Activated CD8-positive, alpha-beta memory T cell treated with anti-CD3 and anti-CD28 coated beads, Interleukin-2, amount 50 U/mL, for 48 hours (primary cell): ENCODE measurements at regions not wholly inside any gene's neighbourhood (a gene's known extent, or its start where the extent isn't known, plus 50 kb on each side); places are given as distances from the start of the nearest gene placed in this dataset.

ENCODE experiments used
- DNase-seq: peaks from one replicate; pipeline ENCODE4 v3.0.0-alpha.2; 2020

DNA sequence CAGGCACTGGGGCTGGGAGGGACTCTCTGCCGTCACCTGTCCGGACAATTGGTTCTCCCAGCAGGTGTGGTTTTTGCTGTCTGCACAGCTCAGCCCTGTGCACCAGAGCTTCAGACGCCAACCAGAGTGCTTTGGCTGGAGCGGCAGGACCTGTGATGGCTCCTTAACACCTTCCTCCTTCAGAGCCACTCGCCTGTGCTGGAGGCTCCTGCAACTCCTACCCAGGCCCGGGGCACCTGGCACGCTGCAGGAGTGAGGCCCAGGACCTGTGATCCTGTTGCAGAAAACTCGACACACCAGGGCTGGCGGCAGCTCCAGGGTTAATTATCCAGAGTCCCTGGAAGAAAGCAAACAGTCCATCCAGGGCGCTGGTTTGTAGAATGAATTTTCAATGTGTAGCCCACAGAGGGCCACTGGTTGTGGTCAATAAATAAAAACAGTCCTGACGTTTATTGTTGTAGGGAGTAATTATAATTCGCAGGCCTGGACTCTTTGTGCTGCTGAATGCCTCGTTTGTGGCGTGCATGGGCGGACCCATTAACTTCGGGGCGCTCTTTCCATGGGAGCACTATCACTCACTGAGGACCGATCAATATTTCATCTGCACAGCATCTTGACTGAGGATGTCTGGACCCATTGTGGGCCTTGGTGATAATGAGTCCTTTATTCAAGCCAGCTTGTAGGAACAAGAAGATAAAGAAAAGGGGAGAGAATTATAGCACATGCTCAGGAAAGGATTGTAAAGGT, 339.7 kb upstream of the IRX4 start:
- no peak for DNase-seq

DNA sequence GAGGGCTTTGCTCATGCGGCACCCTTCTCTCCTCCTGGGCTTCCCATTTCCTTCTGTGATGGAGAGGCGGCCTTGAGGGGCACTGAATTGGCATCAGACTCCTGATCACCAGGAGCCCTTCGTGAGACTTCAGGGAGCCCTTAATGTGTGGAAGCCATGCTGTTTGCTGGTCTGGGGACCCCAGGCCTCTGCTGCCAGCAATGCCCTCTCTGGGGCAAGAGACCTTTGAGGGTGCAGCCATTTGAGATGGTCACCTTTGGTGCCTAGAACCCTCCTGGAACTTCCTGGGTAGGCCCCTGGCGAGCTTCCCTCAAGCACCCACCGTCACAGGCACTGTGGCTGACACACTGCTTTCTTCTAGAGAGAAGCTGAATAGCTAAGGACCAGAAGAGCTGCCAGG, 338.7 kb upstream of the IRX4 start:
- DNase-seq, result no peak

DNA sequence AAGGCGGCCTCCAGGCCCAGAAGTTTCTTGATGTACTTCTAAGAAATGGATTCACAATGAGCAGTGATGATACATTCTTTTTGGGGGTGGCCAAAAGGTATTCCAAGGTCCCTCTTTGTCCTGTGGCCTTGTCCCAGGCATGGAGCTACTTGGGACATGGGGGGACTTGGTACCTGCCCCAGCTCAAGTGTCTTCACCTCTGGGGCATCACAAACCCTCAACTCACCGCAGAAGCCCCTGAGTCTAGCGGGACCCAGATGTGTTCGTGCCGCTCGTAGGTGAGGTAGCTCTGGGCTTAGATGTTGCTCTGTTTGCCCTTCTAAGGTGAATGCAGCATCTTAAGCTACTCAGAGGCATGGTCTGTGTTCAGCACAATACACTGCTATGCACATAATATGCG, 338.0 kb upstream of the IRX4 start:
- no peak for DNase-seq

DNA sequence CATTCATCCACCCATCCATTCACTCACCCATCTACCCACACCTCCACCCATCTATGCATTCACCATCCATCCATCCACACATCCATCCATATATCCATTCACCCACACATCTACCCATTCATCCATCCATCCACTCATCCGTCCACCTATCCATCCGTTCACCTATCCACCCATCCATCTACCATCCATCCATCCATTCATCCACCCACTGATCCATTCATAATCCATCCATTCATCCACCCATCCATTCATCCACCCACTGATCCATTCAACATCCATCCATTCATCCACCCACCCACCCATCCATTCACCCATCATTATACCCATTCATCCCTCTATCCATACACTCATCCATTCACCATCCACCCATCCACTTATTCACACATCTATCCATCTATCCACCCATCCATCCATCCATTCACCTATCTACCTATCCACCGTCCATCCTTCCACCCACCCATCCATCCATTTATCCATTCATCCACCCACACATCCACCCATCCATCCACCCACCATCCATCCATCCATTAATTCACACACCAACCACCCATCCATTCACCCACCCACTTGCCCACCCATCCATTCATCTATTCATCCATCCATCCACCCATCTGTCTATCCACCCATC, 336.5 kb upstream of the IRX4 start:
- DNase-seq, result no peak

DNA sequence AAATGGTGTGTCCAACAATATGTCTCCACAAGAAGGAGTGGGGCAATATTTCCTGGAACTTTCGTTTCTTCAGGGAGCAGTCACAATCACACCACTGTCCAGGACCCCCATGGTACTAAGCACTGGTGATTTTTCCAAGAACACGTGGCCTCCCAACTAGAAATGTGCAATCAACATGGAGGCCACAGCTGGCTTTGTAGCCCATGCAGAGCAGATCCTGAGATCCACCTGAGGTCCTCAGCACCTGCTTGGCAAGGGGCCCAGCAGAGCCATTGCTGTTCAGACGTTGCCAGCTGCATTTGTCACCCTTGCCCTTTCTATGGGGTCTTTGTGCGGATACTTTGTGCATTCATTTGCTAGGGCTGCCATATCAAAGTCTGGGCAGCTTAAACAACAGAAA, 334.5 kb upstream of the IRX4 start:
- DNase-seq, result no peak

DNA sequence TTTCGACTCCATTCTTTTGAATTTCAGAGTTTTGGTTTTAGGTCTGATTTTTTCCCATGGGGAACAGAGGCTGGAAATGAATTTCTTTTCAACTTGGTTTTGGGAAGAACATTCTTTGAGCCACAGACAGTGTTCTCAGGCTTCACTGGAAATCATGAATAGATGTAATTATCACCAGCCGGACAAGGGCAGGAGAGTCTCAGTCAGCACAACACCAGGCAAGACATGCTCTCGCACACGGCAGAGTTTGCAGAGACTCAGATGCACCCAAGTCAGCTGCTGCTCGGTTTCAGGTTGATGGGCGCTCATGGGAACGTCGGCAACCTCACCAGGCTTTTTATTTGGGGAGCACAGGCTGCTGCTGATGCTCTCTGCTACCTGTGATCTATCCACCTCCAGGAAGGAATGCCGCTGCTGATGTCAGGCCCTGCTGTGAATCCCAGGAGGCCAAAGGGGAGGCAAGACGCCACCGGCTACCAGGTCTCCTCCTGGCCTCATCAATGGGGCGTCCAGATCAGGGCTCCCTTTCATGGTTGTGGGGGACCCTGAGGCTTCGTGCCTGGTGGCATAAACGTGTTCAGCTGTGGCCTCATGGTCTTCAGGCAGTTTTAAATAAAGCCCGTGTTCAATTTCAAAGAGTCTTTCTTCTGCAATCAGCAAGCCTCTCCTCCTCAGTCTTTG, 332.3 kb upstream of the IRX4 start:
- DNase-seq, result no peak

DNA sequence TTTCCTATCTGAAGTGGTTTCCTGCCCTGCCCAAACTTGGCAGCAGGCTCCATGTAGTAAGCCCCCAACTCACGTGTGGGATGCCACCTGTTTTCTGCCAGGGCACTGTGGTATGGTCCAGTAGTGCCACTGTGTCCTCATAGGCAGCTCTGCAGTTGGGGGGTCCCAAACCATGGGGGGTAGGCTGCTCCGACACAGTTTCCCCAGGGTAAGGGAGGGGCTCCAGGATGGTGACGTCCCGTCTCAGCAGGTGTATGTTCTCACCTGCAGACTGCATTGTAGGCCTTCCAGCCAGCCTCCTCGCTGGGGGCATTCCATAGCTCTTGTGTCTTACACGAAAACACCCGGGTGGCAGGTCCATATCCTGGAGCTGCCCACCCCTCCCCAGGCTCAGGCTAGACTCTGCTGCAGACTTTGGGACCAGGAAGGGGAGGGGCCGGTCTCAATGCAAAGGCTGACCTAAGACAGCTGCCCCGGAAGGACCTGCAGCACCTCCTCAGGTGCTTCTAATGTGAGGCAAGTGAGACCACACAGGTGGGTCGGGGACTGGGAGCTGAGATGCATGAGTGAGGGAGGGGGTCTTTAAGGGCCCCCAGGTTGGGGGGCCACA, 330.5 kb upstream of the IRX4 start:
- DNase-seq, result no peak

DNA sequence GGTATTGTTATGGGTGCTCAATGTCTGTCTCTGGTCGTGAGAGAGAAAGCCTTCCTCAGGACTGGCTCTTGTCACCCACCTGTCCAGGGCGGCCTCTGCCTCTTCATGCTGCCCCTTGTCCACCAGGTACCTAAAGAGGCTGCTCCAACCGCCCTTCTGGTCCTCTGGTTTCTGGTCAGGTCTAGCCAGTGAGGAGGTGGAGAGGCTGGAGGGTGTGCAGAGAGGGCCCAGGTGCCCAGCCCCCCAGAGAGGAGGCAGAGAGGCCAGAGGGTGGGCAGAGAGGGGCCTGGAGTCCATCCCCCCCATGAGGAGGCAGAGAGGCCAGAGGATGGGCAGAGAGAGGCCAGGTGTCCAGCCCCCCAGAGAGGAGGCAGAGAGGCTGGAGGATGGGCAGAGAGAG, 329.8 kb upstream of the IRX4 start:
- no peak for DNase-seq

DNA sequence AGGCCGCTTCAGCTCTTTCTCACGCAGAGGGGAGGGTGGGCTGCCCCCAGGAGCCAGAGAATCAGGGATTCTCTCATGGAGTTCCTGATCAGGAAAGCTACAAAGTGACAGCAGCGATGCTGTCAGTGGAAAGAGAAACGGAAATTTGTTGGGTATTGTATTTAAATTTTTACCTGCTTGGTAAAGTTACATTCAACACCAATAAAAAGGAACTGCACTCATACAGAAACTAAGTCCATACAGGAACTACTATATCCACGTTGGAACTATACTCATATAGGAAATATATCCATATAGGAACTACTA, 325.5 kb upstream of the IRX4 start:
- DNase-seq, result no peak

DNA sequence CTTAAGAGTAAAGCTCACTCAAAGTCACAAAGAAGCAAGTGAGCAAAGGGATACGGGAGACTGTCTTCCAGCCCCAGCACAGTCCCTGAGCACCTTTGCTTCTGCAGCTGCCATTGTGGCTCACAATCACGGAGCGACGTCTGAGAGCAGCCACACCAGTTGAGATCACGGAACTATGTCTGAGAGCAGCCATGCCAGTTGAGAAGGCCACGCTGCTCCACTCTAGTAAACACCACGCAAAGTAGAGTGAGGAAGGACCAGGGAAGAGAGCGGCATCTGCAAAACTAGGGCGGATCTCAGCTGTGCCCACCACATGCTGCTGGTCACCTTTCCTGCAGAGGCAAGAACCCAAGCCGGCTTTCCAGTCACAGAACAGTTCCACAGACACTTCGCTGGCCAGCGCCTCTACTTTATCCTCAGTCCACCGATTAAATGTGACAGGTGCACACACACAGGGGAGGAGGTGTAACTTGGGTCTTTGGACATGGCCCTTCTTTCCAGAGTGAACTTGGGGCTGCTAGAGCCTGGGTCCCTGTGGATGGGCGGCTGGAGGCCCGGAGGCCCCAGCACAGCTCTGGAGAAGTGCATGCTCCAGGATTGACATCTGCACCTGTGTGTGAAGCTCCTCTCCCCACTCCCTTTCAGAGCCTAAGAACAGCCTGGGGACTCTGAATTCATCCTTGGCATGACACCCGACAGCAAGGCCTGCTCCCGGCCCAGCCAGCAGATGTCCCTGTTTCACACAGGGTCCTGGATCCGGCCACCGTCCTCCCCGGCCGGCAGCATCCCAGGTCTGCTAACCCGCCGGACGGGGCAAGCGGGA, 324.9 kb upstream of the IRX4 start:
- no peak for DNase-seq

DNA sequence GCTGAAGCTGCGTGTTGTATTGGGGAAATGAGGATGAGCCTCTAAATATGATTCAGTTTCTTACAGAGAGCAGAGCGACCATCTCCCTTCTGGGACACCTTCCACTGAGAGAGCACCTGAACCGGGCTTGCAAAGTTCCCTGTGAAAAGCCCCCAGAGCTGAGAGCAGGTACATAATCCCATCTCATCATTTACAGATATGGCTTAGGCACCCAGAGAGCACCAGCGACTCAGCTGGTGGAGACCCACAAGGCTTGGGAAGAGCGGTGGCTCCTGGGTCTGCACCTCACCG, 324.3 kb upstream of the IRX4 start:
- DNase-seq, result no peak

DNA sequence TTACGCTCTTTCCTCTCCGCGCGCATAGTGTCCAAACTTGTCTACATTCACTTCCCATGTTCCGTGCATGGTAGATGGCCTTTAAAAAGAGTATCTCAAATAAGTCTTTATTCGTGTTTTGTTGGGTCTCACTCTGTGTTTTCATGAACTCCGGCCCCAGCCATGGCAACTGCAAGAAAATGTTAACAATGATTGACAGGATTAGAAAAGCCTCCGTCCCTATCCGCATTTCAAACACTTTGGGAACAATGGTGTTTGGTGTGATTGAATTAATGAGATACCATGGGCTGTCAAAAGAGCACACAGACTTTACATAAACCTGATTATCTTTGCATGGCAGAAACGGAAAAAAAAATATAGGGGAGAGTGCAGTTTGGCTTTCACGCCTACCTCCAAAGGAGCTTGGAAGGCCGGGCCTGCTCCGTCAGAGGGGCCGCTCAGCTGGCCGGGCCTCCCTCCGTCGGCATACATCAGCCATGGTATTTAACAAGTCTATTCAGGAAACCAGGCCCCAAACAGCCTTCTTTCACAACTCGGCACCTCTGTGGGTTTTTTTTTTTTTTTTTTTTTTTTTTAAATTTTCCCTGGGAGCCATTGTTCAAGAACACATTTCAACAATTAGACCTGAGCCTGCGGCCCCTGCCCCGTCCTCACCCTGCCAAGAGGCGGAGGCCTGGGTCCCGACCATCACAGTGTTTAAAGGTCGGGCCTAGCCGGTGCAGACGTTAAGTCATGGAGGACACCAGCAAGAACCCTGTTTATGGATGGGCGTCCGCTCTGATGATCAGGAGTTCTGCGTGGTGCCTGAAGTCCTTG, 323.8 kb upstream of the IRX4 start:
- no peak for DNase-seq

DNA sequence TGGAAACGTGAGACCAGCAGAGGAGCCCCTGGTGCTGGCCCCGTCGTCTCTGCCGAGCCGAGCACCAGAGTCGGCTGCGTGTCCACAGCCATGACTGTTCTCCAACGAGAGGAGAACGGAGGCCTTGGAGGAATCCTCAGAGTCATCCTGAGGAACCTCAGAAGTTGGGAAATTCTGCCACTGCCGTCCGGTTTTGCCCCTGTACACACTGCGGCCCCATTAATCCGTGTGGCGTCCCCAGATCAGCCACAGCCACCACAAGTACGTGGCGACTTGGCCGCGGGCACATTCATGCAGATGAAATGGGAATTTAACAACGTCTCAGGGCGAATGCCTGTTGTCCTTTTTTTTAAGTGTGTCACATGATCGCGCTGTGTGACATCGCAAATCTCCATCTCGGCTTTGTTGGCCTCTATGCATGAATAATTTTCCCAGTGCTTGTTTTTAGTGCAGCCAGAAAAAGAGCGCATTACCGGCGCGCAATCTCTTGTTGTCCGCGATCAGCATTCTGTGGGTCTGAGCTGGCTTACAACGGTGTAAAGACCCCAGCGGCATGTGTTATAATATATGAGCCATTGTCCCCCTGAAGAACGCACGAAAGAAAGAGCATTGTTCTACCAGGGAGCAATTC, 323.0 kb upstream of the IRX4 start:
- no peak for DNase-seq

DNA sequence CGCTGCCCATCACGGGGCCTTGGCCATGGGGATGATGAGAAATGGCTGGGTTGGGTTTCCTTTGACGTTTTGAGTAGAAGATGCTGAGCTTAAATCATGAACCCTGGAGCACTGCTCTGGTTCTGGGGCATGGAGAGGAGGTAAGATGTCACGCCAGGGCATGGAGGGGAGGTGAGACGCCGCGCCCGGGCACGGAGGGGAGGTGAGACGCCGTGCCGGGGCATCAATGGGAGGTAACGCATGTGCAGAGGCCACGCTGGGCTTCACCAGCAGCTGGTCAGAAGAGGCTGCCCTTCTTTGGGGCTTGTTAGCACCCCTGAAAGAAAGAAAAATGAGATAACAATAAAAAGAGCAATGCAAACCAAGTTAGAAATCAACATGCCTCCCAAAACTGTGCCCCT, 322.5 kb upstream of the IRX4 start:
- no peak for DNase-seq

DNA sequence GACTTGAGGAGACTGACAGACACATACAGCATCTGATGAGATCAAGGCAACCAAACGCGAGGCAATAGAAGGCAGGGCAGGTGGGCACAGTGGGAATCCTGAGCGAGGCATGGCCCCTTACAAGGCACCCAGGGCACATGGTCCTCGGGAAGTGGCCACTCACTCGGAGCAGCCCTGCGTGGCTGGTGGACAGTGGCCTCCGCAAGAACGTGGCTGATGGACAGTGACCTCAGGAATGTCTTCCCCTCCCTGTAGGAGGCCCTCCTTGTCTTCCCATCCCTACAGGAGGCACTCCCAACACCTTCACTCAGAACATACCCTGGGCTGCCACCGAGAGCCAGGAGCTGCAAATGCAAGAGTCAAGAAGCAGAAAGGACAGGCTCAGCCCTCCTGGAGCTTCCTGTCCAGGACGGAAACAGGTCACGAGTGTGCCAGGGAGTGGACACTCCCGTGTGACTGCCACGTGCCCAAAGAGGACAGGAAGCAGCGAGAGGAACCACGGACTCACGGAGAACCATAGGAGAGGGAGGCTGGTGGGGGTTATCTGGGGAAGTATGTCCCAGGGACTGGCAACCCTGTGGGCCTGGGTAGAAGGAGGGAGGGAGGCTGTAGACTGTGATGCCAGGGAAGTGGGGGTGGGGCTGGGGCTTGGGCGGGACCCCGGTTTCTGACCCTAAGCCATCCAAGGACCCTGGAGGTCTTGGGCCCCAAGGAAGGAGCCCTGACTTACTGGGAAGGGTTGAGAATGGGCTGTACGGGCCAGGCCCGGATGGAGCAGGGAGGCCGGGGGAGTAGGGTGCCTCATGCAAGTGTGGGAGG, 321.9 kb upstream of the IRX4 start:
- DNase-seq, result no peak

DNA sequence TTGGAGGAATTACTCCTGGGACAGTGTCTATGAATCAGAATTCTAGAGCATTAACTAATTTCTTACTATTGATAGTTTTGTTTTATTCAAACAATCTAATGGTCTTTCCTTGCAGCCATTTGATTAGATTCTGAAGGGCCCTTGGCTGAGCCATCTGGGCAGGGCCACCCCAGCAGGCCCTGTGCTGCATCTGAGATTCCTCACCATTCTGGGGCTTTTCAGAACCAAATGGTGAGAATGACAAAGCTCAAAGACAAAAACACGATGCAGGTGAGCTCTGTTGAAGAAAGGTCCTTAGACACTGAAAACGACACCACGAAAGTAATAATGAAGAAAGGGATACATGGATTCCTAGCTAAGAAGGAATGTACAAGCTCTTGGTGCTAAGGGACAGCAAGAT, 321.0 kb upstream of the IRX4 start:
- DNase-seq, result no peak

DNA sequence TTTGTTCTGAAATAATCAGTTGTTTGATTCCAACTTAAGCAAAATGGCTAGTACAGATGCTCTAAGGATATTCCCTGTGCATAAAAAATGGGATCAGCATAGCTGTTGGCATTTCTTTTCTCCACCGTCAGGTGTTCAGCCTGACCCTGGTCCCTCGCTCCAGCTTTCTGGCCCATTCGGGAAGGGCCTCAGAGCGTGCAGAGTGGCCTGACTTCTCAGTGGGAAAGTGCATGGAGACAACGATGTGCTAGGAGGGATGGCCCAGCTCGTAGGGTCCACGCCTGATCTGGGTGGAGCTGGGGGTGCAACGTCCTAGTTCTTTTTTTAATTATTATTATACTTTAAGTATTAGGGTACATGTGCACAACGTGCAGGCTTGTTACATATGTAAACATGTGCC, 319.1 kb upstream of the IRX4 start:
- DNase-seq, result no peak

DNA sequence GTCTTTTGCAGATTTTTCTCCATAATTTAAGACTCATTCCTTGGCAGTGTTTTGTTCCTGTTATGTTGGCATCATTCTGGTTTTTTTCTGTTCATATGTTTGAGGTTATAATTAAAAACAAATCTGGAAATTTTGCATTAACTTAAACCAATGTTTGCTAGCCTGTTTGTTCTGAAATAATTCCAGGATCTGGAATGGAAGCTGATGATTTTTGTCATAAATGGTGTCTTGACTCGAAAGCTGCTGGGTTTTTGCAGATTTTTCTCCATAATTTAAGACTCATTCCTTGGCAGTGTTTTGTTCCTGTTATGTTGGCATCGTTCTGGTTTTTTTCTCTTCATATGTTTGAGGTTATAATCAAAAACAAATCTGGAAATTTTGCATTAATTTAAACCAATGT, 318.7 kb upstream of the IRX4 start:
- no peak for DNase-seq

DNA sequence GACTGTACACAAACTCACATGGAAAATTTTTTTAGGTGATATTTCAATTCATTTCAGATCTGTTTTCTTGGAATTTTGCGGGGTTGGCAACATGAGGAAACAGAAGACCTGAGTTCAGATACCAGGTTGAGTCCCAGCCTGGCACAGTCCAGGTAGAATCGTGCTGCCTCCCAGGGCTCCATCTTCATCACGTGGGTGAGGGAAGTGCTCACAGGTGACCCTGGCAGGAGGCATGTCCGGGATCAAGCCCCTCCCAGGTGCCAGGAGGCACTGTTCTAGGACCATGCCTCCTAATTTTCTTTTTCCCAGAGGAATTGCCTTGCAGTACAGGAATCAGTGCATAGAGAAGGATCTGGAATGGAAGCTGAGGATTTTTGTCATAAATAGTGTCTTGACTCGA, 318.3 kb upstream of the IRX4 start:
- no peak for DNase-seq

DNA sequence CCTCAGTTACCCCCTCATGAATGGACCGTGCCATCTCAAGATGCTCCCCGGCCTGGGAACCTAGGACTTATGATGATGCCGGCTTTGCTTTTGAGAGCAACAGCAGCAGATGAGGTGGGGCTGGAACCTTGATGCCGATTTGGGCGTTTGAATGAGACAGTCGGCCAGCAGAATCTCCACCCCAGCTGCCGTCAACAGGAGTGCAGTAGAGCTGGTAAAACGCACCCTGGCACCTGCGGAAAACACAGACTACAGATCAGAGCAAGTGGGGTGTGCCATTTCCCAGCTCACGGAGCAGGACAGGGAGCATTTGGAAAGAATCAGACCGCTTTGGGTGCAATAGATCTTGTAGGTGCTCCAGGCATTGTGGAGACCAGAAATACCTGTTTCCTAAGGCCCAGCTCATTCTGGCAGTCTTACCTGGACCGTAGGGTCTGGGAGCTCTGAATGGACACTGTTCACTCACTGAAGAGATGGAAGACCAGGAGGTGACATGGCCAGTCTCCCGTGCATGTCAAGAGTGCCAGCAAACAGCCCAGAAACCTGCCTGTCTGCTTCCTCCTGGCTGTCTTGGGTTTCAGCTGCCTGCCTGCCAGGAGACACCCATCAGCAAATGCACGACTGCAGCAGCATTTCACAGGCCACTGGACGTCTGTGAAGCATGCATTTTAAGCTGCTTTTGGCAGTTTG, 317.7 kb upstream of the IRX4 start:
- no peak for DNase-seq

DNA sequence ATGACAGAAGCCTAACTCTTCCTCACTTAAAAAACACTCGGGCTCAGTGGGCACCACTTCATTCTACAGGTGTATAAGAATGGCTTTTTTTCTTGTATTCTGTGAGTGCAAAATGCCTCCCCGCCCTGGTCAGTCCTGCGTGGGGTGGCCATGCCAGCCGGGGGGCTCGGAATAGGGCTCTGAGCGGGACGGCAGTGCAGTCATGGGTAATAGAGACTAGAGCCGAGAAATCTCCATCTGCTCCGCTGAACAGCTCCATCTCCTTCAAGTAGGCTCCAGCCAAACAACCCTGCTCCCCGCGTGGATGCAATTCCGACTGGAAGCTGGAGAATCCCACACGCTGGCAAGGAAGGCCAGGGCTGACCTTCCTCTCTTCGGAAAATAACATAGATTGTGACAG, 317.0 kb upstream of the IRX4 start:
- DNase-seq, result no peak
